ENCODE measurements at regions not wholly inside any gene's neighbourhood (a gene's known extent, or its start where the extent isn't known, plus 50 kb on each side); places are given as distances from the start of the nearest gene placed in this dataset.

GRCh38 chr14:101193106-101193844, 289.8 kb upstream of the RTL1 start:
- no peak overlapping the region for H2AFZ ChIP-seq (ENCODE audit: low read depth, low read length)
- H3K4me3 ChIP-seq (ENCODE audit: insufficient read depth in 1 of 2, low read depth in 1 of 2, low read length in 2 of 2): no peak overlapping the region
- no peak overlapping the region for H3K27ac ChIP-seq (ENCODE audit: low read length, poor library complexity, severe bottlenecking)
- no peak for DNase-seq
- no peak overlapping the region for H2BK15ac ChIP-seq (ENCODE audit: low read depth, poor library complexity, severe bottlenecking)
- 83% methylated on average over 16 of the region's 16 CpGs for WGBS
- H4K8ac ChIP-seq (ENCODE audit: low read length): no peak overlapping the region
- H4K91ac ChIP-seq (ENCODE audit: low read length): no peak overlapping the region
- no peak overlapping the region for H2BK120ac ChIP-seq (ENCODE audit: low read depth, low read length)
- no peak overlapping the region for H3K4ac ChIP-seq (ENCODE audit: low read depth in 1 of 2, low read length in 2 of 2)
- no peaks in the 10 kb centered on the region for H3K4me1 ChIP-seq (ENCODE audit: control insufficient read depth, insufficient read depth, low read depth, low read length)
- no peak overlapping the region for H3K14ac ChIP-seq (ENCODE audit: low read length in 2 of 2)
- no peak overlapping the region for H3K9ac ChIP-seq (ENCODE audit: low read length)
- no peaks in the 10 kb centered on the region for H3K9me3 ChIP-seq (ENCODE audit: control insufficient read depth, low read length)
- H2BK12ac ChIP-seq (ENCODE audit: low read length in 2 of 2): no peak overlapping the region
- no peak overlapping the region for H2AK5ac ChIP-seq (ENCODE audit: low read length, severe bottlenecking)
- H3K36me3 ChIP-seq (ENCODE audit: control insufficient read depth in 1 of 2, insufficient read depth in 2 of 2, low read depth in 1 of 2, low read length in 2 of 2): no peaks in the 10 kb centered on the region
- H3K4me2 ChIP-seq (ENCODE audit: low read length, poor library complexity, severe bottlenecking): no peak overlapping the region
- H2BK5ac ChIP-seq (ENCODE audit: low read depth, low read length, poor library complexity, severe bottlenecking): no peak overlapping the region
- no peak overlapping the region for H3K18ac ChIP-seq (ENCODE audit: low read depth in 1 of 2, low read length in 2 of 2)
- peaks cover 52 to 69% of the 10 kb centered on the region in 2 experiments for H3K27me3 ChIP-seq (ENCODE audit: control insufficient read depth in 1 of 2, insufficient read depth in 1 of 2, low read length in 2 of 2)
- no peak overlapping the region for H3K23ac ChIP-seq (ENCODE audit: low read length in 2 of 2)
- H3K79me1 ChIP-seq (replicated peaks; ENCODE audit: low read length, poor library complexity, severe bottlenecking): no peaks in the 10 kb centered on the region

DNA sequence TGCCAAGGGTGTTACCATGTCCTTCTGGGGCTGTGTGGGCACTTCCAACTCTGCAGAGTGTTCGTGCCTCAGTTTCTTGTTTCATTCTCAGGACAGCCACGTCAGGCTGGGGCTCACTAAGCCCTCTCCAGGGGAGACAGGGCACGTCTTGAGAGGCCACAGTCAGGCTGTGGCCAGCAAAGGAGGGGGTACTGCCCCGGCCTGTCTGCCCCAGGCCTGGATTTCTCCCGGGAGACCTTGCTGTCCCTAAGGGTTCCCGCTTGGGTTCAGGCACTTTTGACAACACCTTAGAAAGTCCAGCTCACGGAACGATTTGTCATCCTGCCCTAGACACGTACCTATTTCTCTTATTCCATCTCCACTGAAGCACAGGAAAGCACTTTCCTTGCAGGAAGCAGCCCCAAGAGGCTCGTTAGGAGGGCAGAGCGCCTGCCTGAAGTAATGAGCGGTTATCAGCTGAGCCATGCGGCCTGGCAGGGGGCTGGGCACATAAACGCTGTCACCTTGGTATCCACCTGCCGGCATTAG, 290.4 kb upstream of the RTL1 start:
- no peak overlapping the region for H3K4me2 ChIP-seq (ENCODE audit: low read length, poor library complexity, severe bottlenecking)
- no peaks in the 10 kb centered on the region for H3K36me3 ChIP-seq (ENCODE audit: control insufficient read depth in 1 of 2, insufficient read depth in 2 of 2, low read depth in 1 of 2, low read length in 2 of 2)
- H3K9me3 ChIP-seq (ENCODE audit: control insufficient read depth, low read length): no peaks in the 10 kb centered on the region
- H4K8ac ChIP-seq (ENCODE audit: low read length): no peak overlapping the region
- 73% methylated on average over 15 of the region's 15 CpGs for WGBS
- no peak overlapping the region for H3K23ac ChIP-seq (ENCODE audit: low read length in 2 of 2)
- DNase-seq: no peak
- no peaks in the 10 kb centered on the region for H3K79me1 ChIP-seq (replicated peaks; ENCODE audit: low read length, poor library complexity, severe bottlenecking)
- H3K18ac ChIP-seq (ENCODE audit: low read depth in 1 of 2, low read length in 2 of 2): no peak overlapping the region
- no peak overlapping the region for H2BK12ac ChIP-seq (ENCODE audit: low read length in 2 of 2)
- H3K27me3 ChIP-seq (ENCODE audit: control insufficient read depth in 1 of 2, insufficient read depth in 1 of 2, low read length in 2 of 2): peaks cover 47 to 65% of the 10 kb centered on the region in 2 experiments
- no peak overlapping the region for H3K27ac ChIP-seq (ENCODE audit: low read length, poor library complexity, severe bottlenecking)
- H2AK5ac ChIP-seq (ENCODE audit: low read length, severe bottlenecking): no peak overlapping the region
- no peak overlapping the region for H3K9ac ChIP-seq (ENCODE audit: low read length)
- no peak overlapping the region for H2BK5ac ChIP-seq (ENCODE audit: low read depth, low read length, poor library complexity, severe bottlenecking)
- H3K14ac ChIP-seq (ENCODE audit: low read length in 2 of 2): no peak overlapping the region
- no peak overlapping the region for H2AFZ ChIP-seq (ENCODE audit: low read depth, low read length)
- H4K91ac ChIP-seq (ENCODE audit: low read length): no peak overlapping the region
- no peak overlapping the region for H3K4me3 ChIP-seq (ENCODE audit: insufficient read depth in 1 of 2, low read depth in 1 of 2, low read length in 2 of 2)
- no peak overlapping the region for H2BK120ac ChIP-seq (ENCODE audit: low read depth, low read length)
- H3K4me1 ChIP-seq (ENCODE audit: control insufficient read depth, insufficient read depth, low read depth, low read length): no peaks in the 10 kb centered on the region
- no peak overlapping the region for H3K4ac ChIP-seq (ENCODE audit: low read depth in 1 of 2, low read length in 2 of 2)
- no peak overlapping the region for H2BK15ac ChIP-seq (ENCODE audit: low read depth, poor library complexity, severe bottlenecking)

DNA sequence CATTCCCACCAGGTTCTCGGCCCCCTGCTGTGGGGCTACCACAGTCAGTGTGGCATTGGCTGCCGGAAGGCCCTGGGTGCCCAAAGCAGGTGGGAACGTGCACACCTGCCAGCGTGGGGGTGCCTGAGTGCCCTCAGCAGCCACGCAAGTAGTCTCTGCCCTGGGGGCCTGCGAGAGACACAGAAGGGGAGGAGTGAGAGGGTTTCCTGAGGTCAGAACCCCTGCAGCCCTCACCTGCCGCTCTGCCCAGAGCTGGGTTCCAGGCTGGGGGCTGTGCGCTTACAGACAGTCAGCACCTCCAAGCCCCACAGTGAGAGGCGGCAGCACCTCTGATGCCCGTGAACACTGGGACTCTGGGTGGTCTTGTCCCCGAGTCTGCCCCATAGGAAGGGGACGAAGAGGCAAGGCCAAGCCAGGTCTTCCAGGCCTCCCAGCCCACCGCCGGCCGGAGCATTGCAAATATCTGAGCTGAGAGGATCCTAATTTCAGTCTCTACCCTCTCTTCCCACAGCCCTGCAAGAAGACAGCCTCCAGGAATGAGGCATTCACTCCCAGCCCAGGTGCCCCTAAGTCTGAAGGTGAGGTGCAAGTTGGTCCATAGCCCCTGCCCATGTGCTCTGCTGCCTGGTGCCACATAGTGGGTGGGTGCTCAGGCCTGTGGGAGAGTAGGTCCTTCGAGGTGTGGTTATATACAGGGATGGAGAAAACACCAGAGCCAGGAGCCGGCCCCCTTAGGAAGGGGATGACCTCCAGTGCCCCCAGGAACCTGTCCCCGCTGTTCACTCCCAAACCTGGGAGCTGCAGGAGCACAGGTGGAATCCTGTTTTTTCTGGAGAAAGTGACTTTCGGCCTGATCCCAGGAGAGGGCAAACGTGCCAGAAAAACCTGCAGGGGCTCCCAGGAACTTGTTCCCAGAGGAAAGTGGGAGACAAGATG, 291.1 kb upstream of the RTL1 start:
- Histone ChIP-seq H3K27me3 (ENCODE audit: control insufficient read depth in 1 of 2, insufficient read depth in 1 of 2, low read length in 2 of 2) (peaks cover 47 to 62% of the 10 kb centered on the region in 2 experiments), H3K36me3 (ENCODE audit: control insufficient read depth in 1 of 2, insufficient read depth in 2 of 2, low read depth in 1 of 2, low read length in 2 of 2) (no peaks in the 10 kb centered on the region), H3K14ac (ENCODE audit: low read length in 2 of 2) (no peak overlapping the region), H3K4me1 (ENCODE audit: control insufficient read depth, insufficient read depth, low read depth, low read length) (no peaks in the 10 kb centered on the region), H2AK5ac (ENCODE audit: low read length, severe bottlenecking) (no peak overlapping the region), H3K27ac (ENCODE audit: low read length, poor library complexity, severe bottlenecking) (no peak overlapping the region), H3K4me2 (ENCODE audit: low read length, poor library complexity, severe bottlenecking) (no peak overlapping the region), H3K23ac (ENCODE audit: low read length in 2 of 2) (no peak overlapping the region), H3K79me1 (replicated peaks; ENCODE audit: low read length, poor library complexity, severe bottlenecking) (no peaks in the 10 kb centered on the region), H2BK120ac (ENCODE audit: low read depth, low read length) (no peak overlapping the region), H4K91ac (ENCODE audit: low read length) (no peak overlapping the region), H3K18ac (ENCODE audit: low read depth in 1 of 2, low read length in 2 of 2) (no peak overlapping the region), H3K9ac (ENCODE audit: low read length) (no peak overlapping the region), H2BK12ac (ENCODE audit: low read length in 2 of 2) (no peak overlapping the region), H2AFZ (ENCODE audit: low read depth, low read length) (no peak overlapping the region), H3K4me3 (ENCODE audit: insufficient read depth in 1 of 2, low read depth in 1 of 2, low read length in 2 of 2) (no peak overlapping the region), H3K9me3 (ENCODE audit: control insufficient read depth, low read length) (no peaks in the 10 kb centered on the region), H2BK15ac (ENCODE audit: low read depth, poor library complexity, severe bottlenecking) (no peak overlapping the region), H3K4ac (ENCODE audit: low read depth in 1 of 2, low read length in 2 of 2) (no peak overlapping the region), H4K8ac (ENCODE audit: low read length) (no peak overlapping the region), H2BK5ac (ENCODE audit: low read depth, low read length, poor library complexity, severe bottlenecking) (no peak overlapping the region)
- WGBS: 82% methylated on average over 20 of the region's 20 CpGs
- DNase-seq: no peak

GRCh38 chr14:101195309-101195901, 291.9 kb upstream of the RTL1 start:
- no peak overlapping the region for H4K91ac ChIP-seq (ENCODE audit: low read length)
- no peak overlapping the region for H2AFZ ChIP-seq (ENCODE audit: low read depth, low read length)
- H3K9me3 ChIP-seq (ENCODE audit: control insufficient read depth, low read length): no peaks in the 10 kb centered on the region
- peaks cover 42 to 55% of the 10 kb centered on the region in 2 experiments for H3K27me3 ChIP-seq (ENCODE audit: control insufficient read depth in 1 of 2, insufficient read depth in 1 of 2, low read length in 2 of 2)
- H3K27ac ChIP-seq (ENCODE audit: low read length, poor library complexity, severe bottlenecking): no peak overlapping the region
- H3K4me3 ChIP-seq (ENCODE audit: insufficient read depth in 1 of 2, low read depth in 1 of 2, low read length in 2 of 2): no peak overlapping the region
- no peak overlapping the region for H2BK12ac ChIP-seq (ENCODE audit: low read length in 2 of 2)
- H3K4me2 ChIP-seq (ENCODE audit: low read length, poor library complexity, severe bottlenecking): no peak overlapping the region
- no peak for DNase-seq
- no peak overlapping the region for H2BK15ac ChIP-seq (ENCODE audit: low read depth, poor library complexity, severe bottlenecking)
- no peak overlapping the region for H2BK5ac ChIP-seq (ENCODE audit: low read depth, low read length, poor library complexity, severe bottlenecking)
- no peak overlapping the region for H3K4ac ChIP-seq (ENCODE audit: low read depth in 1 of 2, low read length in 2 of 2)
- no peak overlapping the region for H2BK120ac ChIP-seq (ENCODE audit: low read depth, low read length)
- H3K18ac ChIP-seq (ENCODE audit: low read depth in 1 of 2, low read length in 2 of 2): no peak overlapping the region
- 78% methylated on average over 12 of the region's 12 CpGs for WGBS
- no peaks in the 10 kb centered on the region for H3K4me1 ChIP-seq (ENCODE audit: control insufficient read depth, insufficient read depth, low read depth, low read length)
- H2AK5ac ChIP-seq (ENCODE audit: low read length, severe bottlenecking): no peak overlapping the region
- no peaks in the 10 kb centered on the region for H3K79me1 ChIP-seq (replicated peaks; ENCODE audit: low read length, poor library complexity, severe bottlenecking)
- H3K23ac ChIP-seq (ENCODE audit: low read length in 2 of 2): no peak overlapping the region
- no peaks in the 10 kb centered on the region for H3K36me3 ChIP-seq (ENCODE audit: control insufficient read depth in 1 of 2, insufficient read depth in 2 of 2, low read depth in 1 of 2, low read length in 2 of 2)
- H4K8ac ChIP-seq (ENCODE audit: low read length): no peak overlapping the region
- H3K9ac ChIP-seq (ENCODE audit: low read length): no peak overlapping the region
- H3K14ac ChIP-seq (ENCODE audit: low read length in 2 of 2): no peak overlapping the region
